ENCODE measurements at regions not wholly inside any gene's neighbourhood (a gene's known extent, or its start where the extent isn't known, plus 50 kb on each side); places are given as distances from the start of the nearest gene placed in this dataset.

- H3K27me3 ChIP-seq, result no peaks in the 10 kb centered on the region
- TF ChIP-seq POLR2A (IDR thresholded peaks at IDR 0.05) (no peak), CTCF (IDR thresholded peaks at IDR 0.05) (no peak)
- no peak overlapping the region for H3K27ac ChIP-seq
- H3K4me3 ChIP-seq (replicated peaks in 1 of 3), result no peak overlapping the region
- H3K9me3 ChIP-seq, result no peaks in the 10 kb centered on the region
- 90 to 94% methylated on average over 1 of the region's 1 CpG for WGBS, 2 donors
- H3K36me3 ChIP-seq, result no peaks in the 10 kb centered on the region
- no peak for DNase-seq
- intact Hi-C loops (cut with DNase I), result no loop called here
- H3K4me1 ChIP-seq, result no peaks in the 10 kb centered on the region
These were observed 366.8 kb downstream of the SLITRK1 start for GRCh38 chr13:83515268-83516015.

GRCh38 chr13:83508771-83509301 is 373.4 kb downstream of the SLITRK1 start:
- DNase-seq, result no peak
- intact Hi-C loops (cut with DNase I), result no loop called here
- no peaks in the 10 kb centered on the region for H3K27me3 ChIP-seq
- H3K4me3 ChIP-seq (replicated peaks in 1 of 3), result no peak overlapping the region
- H3K4me1 ChIP-seq, result no peaks in the 10 kb centered on the region
- H3K9me3 ChIP-seq, result no peaks in the 10 kb centered on the region
- H3K27ac ChIP-seq, result no peak overlapping the region
- TF ChIP-seq CTCF (IDR thresholded peaks at IDR 0.05) (no peak), POLR2A (IDR thresholded peaks at IDR 0.05) (no peak)
- no peaks in the 10 kb centered on the region for H3K36me3 ChIP-seq
- 45 to 48% methylated on average over 1 of the region's 1 CpG for WGBS, 2 donors

- WGBS, 2 donors, result 72 to 77% methylated on average over 1 of the region's 1 CpG
- DNase-seq, result no peak
- Histone ChIP-seq H3K27ac (no peak overlapping the region), H3K27me3 (no peaks in the 10 kb centered on the region), H3K4me1 (no peaks in the 10 kb centered on the region), H3K9me3 (no peaks in the 10 kb centered on the region), H3K4me3 (replicated peaks in 1 of 3) (no peak overlapping the region), H3K36me3 (no peaks in the 10 kb centered on the region)
- intact Hi-C loops (cut with DNase I), result no loop called here
- TF ChIP-seq CTCF (IDR thresholded peaks at IDR 0.05) (no peak), POLR2A (IDR thresholded peaks at IDR 0.05) (no peak)
These were observed 378.9 kb downstream of the SLITRK1 start for GRCh38 chr13:83503424-83503823.

GRCh38 chr13:83499286-83499685 is 383.0 kb downstream of the SLITRK1 start:
- H3K9me3 ChIP-seq, result no peaks in the 10 kb centered on the region
- intact Hi-C loops (cut with DNase I), result no loop called here
- H3K36me3 ChIP-seq, result no peaks in the 10 kb centered on the region
- no peak overlapping the region for H3K4me3 ChIP-seq (replicated peaks in 1 of 3)
- no peaks in the 10 kb centered on the region for H3K4me1 ChIP-seq
- no peaks in the 10 kb centered on the region for H3K27me3 ChIP-seq
- TF ChIP-seq CTCF (IDR thresholded peaks at IDR 0.05) (no peak), POLR2A (IDR thresholded peaks at IDR 0.05) (no peak)
- DNase-seq, result no peak
- H3K27ac ChIP-seq, result no peak overlapping the region

- Histone ChIP-seq H3K4me1 (no peaks in the 10 kb centered on the region), H3K27me3 (no peaks in the 10 kb centered on the region), H3K4me3 (replicated peaks in 1 of 3) (no peak overlapping the region), H3K9me3 (no peaks in the 10 kb centered on the region), H3K27ac (no peak overlapping the region), H3K36me3 (no peaks in the 10 kb centered on the region)
- DNase-seq, result no peak
- TF ChIP-seq POLR2A (IDR thresholded peaks at IDR 0.05), result no peak
- TF ChIP-seq CTCF (IDR thresholded peaks at IDR 0.05), result no peak
- 73 to 79% methylated on average over 2 of the region's 2 CpGs for whole genome bisulfite sequencing, 2 donors
- intact Hi-C loops (cut with DNase I), result no loop called here
These were observed 383.6 kb downstream of the SLITRK1 start for GRCh38 chr13:83498481-83499190.
